Parathyroid adenoma (tissue), 2 donors: ENCODE measurements at regions not wholly inside any gene's neighbourhood (a gene's known extent, or its start where the extent isn't known, plus 50 kb on each side); places are given as distances from the start of the nearest gene placed in this dataset.

Source experiments
- H2AFZ ChIP-seq: fragments of 300-600 bp; sonication (generic); one replicate; pipeline ENCODE4 v1.7.0; 2017; ENCODE audit warnings: antibody characterized with exemption, mild to moderate bottlenecking
- H3K27ac ChIP-seq: fragments of 300-600 bp; sonication (generic); one replicate; pipeline ENCODE4 v1.7.0; 2017
- H3K27me3 ChIP-seq: fragments of 300-600 bp; sonication (generic); one replicate; pipeline ENCODE4 v1.7.0; 2017; ENCODE audit warnings: low read length; ENCODE audit not compliant: control insufficient read depth, insufficient read depth
- H3K36me3 ChIP-seq: fragments of 300-600 bp; sonication (generic); one replicate; pipeline ENCODE4 v1.7.0; 2017; ENCODE audit warnings: low read length; ENCODE audit not compliant: control insufficient read depth, insufficient read depth
- H3K4me1 ChIP-seq: fragments of 300-600 bp; sonication (generic); one replicate; pipeline ENCODE4 v1.7.0; 2017; ENCODE audit warnings: control low read depth
- H3K4me2 ChIP-seq: fragments of 300-600 bp; sonication (generic); one replicate; pipeline ENCODE4 v1.7.0; 2017; ENCODE audit warnings: low read length
- H3K4me3 ChIP-seq: fragments of 300-600 bp; sonication (generic); one replicate; pipeline ENCODE4 v1.7.0; 2017; ENCODE audit warnings: low read depth, low read length
- H3K79me2 ChIP-seq: fragments of 300-600 bp; sonication (generic); one replicate; pipeline ENCODE4 v1.7.0; 2017; ENCODE audit warnings: control low read depth
- H3K9ac ChIP-seq: fragments of 300-600 bp; sonication (generic); one replicate; pipeline ENCODE4 v1.7.0; 2017; ENCODE audit warnings: mild to moderate bottlenecking
- H3K9me3 ChIP-seq: fragments of 300-600 bp; sonication (generic); one replicate; pipeline ENCODE4 v1.7.0; 2017; ENCODE audit warnings: low read length; ENCODE audit not compliant: control insufficient read depth
- CTCF ChIP-seq: fragments of 300-600 bp; sonication (generic); IDR thresholded peaks from one replicate; pipeline ENCODE4 v1.7.0; 2017; ENCODE audit warnings: antibody characterized with exemption, mild to moderate bottlenecking
- donor health status: primary hyperparathyroidism.

- no peaks in the 10 kb centered on the region for H3K36me3 ChIP-seq
Measured at GRCh38 chr3:38968891-38969290, 82.9 kb downstream of the SCN11A start.

GRCh38 chr3:38968403-38968802 is 83.3 kb downstream of the SCN11A start:
- Histone ChIP-seq H3K4me2 (no peak overlapping the region), H3K27ac (no peak overlapping the region), H3K9ac (no peak overlapping the region), H3K4me1 (no peaks in the 10 kb centered on the region), H3K36me3 (no peaks in the 10 kb centered on the region), H3K9me3 (no peaks in the 10 kb centered on the region), H2AFZ (no peak overlapping the region), H3K79me2 (no peaks in the 10 kb centered on the region), H3K27me3 (no peaks in the 10 kb centered on the region), H3K4me3 (no peak overlapping the region)
- TF ChIP-seq CTCF = no peak

More at GRCh38 chr3:38968891-38969290, 82.9 kb downstream of the SCN11A start:
- Histone ChIP-seq H3K9me3 (no peaks in the 10 kb centered on the region), H3K27ac (no peak overlapping the region), H2AFZ (no peak overlapping the region), H3K79me2 (no peaks in the 10 kb centered on the region), H3K27me3 (no peaks in the 10 kb centered on the region), H3K4me1 (no peaks in the 10 kb centered on the region), H3K4me2 (no peak overlapping the region), H3K9ac (no peak overlapping the region), H3K4me3 (no peak overlapping the region)
- TF ChIP-seq CTCF = no peak

- Histone ChIP-seq H3K4me3 (no peak overlapping the region), H3K27me3 (no peaks in the 10 kb centered on the region), H3K36me3 (no peaks in the 10 kb centered on the region), H3K9me3 (no peaks in the 10 kb centered on the region), H3K79me2 (no peaks in the 10 kb centered on the region), H3K9ac (no peak overlapping the region), H3K27ac (no peak overlapping the region), H3K4me1 (no peaks in the 10 kb centered on the region), H3K4me2 (no peak overlapping the region), H2AFZ (no peak overlapping the region)
- TF ChIP-seq CTCF = no peak
Measured at GRCh38 chr3:38967693-38967989, 84.1 kb downstream of the SCN11A start.

GRCh38 chr3:38966811-38967692 is 84.7 kb downstream of the SCN11A start:
- Histone ChIP-seq H3K4me1 (no peaks in the 10 kb centered on the region), H3K27ac (no peak overlapping the region), H3K4me2 (no peak overlapping the region), H3K9ac (no peak overlapping the region), H3K4me3 (no peak overlapping the region), H2AFZ (no peak overlapping the region), H3K27me3 (no peaks in the 10 kb centered on the region), H3K36me3 (no peaks in the 10 kb centered on the region), H3K79me2 (no peaks in the 10 kb centered on the region), H3K9me3 (no peaks in the 10 kb centered on the region)
- no peak for TF ChIP-seq CTCF

GRCh38 chr3:38964646-38965045 is 87.1 kb downstream of the SCN11A start:
- no peaks in the 10 kb centered on the region for H3K9me3 ChIP-seq
- no peak for TF ChIP-seq CTCF
- no peaks in the 10 kb centered on the region for H3K27me3 ChIP-seq
- H2AFZ ChIP-seq = no peak overlapping the region
- H3K4me1 ChIP-seq = no peaks in the 10 kb centered on the region
- no peaks in the 10 kb centered on the region for H3K79me2 ChIP-seq
- no peak overlapping the region for H3K4me3 ChIP-seq
- no peak overlapping the region for H3K9ac ChIP-seq
- no peaks in the 10 kb centered on the region for H3K36me3 ChIP-seq
- no peak overlapping the region for H3K4me2 ChIP-seq
- no peak overlapping the region for H3K27ac ChIP-seq
